Uterus (tissue), 2 donors: ENCODE measurements at regions not wholly inside any gene's neighbourhood (a gene's known extent, or its start where the extent isn't known, plus 50 kb on each side); places are given as distances from the start of the nearest gene placed in this dataset.

Experiments used
- CTCF ChIP-seq, 4 experiments: fragments of 200-600 bp in 2 of 4; fragments of 450-650 bp in 2 of 4; sonication (generic) in 2 of 4; IDR thresholded peaks; one replicate each; pipeline ENCODE4 v1.5.1; 2016 to 2019; ENCODE audit warnings: antibody characterized with exemption in 4 of 4, mild to moderate bottlenecking in 2 of 4, moderate library complexity in 1 of 4
- POLR2A ChIP-seq, 2 donors: fragments of 450-650 bp; IDR thresholded peaks; one replicate each; pipeline ENCODE4 v1.6.1; 2016; ENCODE audit warnings: antibody characterized with exemption in 2 of 2, mild to moderate bottlenecking in 1 of 2, moderate library complexity in 1 of 2

DNA sequence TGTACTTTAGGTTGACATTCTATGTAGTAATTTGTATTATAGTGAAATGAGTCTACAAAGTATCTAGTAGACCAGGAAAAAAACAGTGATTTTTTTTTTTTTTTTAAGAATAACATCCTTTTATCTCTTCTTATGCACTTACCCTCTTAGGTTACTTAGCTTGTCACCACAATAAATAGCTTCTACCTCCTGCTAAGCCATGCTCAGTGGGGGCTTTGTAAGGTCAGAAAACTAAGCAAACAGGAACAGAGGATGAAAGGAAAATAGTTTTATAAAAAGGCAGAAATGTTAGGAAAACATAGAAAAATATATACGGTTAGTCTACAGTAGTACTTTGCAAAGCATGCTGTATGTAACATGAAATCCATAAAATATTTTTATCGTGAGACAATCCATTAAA lies 385.3 kb upstream of the ATXN7L3B start:
- no peak for TF ChIP-seq CTCF (IDR thresholded peaks at IDR 0.05)
- no peak for TF ChIP-seq POLR2A (IDR thresholded peaks at IDR 0.05)
